ENCODE measurements at regions not wholly inside any gene's neighbourhood (a gene's known extent, or its start where the extent isn't known, plus 50 kb on each side); places are given as distances from the start of the nearest gene placed in this dataset.

GRCh38 chr18:67068608-67069007 is 447.9 kb downstream of the DSEL start:
- H3K27me3 Mint-ChIP-seq (ENCODE audit: insufficient read depth, unreplicated experiment), result no peaks in the 10 kb centered on the region
- ChIA-PET CTCF (no interaction called here), POLR2A (no interaction called here)
- no peaks in the 10 kb centered on the region for H3K9me3 Mint-ChIP-seq (ENCODE audit: unreplicated experiment)
- no peak overlapping the region for H3K27ac Mint-ChIP-seq (ENCODE audit: unreplicated experiment)
- Histone ChIP-seq H3K4me3 (ENCODE audit: low read depth, low read length) (no peak overlapping the region), H3K4me1 (no peaks in the 10 kb centered on the region), H3K27me3 (replicated peaks; ENCODE audit: control insufficient read depth, insufficient read depth, low read length) (no peaks in the 10 kb centered on the region), H3K36me3 (ENCODE audit: control insufficient read depth, insufficient read depth, low read length) (no peaks in the 10 kb centered on the region), H3K9me3 (no peaks in the 10 kb centered on the region)
- intact Hi-C loops (cut with micrococcal nuclease; ENCODE audit: unreplicated experiment), result no loop called here
- H3K4me3 Mint-ChIP-seq (ENCODE audit: unreplicated experiment), result no peak overlapping the region
- TF ChIP-seq, protein P1, sequence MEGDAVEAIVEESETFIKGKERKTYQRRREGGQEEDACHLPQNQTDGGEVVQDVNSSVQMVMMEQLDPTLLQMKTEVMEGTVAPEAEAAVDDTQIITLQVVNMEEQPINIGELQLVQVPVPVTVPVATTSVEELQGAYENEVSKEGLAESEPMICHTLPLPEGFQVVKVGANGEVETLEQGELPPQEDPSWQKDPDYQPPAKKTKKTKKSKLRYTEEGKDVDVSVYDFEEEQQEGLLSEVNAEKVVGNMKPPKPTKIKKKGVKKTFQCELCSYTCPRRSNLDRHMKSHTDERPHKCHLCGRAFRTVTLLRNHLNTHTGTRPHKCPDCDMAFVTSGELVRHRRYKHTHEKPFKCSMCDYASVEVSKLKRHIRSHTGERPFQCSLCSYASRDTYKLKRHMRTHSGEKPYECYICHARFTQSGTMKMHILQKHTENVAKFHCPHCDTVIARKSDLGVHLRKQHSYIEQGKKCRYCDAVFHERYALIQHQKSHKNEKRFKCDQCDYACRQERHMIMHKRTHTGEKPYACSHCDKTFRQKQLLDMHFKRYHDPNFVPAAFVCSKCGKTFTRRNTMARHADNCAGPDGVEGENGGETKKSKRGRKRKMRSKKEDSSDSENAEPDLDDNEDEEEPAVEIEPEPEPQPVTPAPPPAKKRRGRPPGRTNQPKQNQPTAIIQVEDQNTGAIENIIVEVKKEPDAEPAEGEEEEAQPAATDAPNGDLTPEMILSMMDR (IDR thresholded peaks at IDR 0.05; ENCODE audit: insufficient read depth in 1 of 2, low read depth in 1 of 2, low read length in 1 of 2, severe bottlenecking in 1 of 2, unreplicated experiment in 1 of 2), result no peak
- no TSS peak for BruUV-seq (replicated peaks)
- H3K36me3 Mint-ChIP-seq (ENCODE audit: insufficient read depth, unreplicated experiment), result no peaks in the 10 kb centered on the region
- H3K4me1 Mint-ChIP-seq (ENCODE audit: low read depth, unreplicated experiment), result no peaks in the 10 kb centered on the region
- DNase-seq, result no peak

DNA sequence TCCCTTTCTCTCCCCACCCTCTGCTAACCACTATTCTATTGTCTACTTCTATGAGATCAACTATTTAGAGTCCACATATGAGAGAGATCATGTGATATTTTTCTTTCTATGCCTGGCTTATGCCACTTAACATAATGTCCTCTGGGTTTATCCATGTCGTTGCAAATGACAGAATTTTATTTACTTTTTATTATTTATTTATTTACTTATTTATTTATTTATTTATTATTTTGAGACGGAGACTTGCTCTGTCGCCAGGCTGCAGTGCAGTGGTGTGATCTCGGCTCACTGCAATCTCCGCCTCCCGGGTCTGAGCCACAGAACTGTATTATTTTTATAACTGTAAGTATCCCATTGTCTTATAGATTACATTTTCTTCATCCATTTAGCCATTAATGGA is 443.4 kb upstream of the CDH19 start:
- no peak for DNase-seq
- Mint-ChIP-seq H3K27me3 (ENCODE audit: insufficient read depth, unreplicated experiment) (no peaks in the 10 kb centered on the region), H3K4me1 (ENCODE audit: low read depth, unreplicated experiment) (no peaks in the 10 kb centered on the region), H3K9me3 (ENCODE audit: unreplicated experiment) (no peaks in the 10 kb centered on the region), H3K4me3 (ENCODE audit: unreplicated experiment) (no peak overlapping the region), H3K27ac (ENCODE audit: unreplicated experiment) (no peak overlapping the region), H3K36me3 (ENCODE audit: insufficient read depth, unreplicated experiment) (no peaks in the 10 kb centered on the region)
- ChIA-PET CTCF (no interaction called here), POLR2A (no interaction called here)
- BruUV-seq (replicated peaks), result no TSS peak
- H3K4me3 ChIP-seq (ENCODE audit: low read depth, low read length), result no peak overlapping the region
- no peaks in the 10 kb centered on the region for H3K9me3 ChIP-seq
- H3K27me3 ChIP-seq (replicated peaks; ENCODE audit: control insufficient read depth, insufficient read depth, low read length), result no peaks in the 10 kb centered on the region
- no peaks in the 10 kb centered on the region for H3K36me3 ChIP-seq (ENCODE audit: control insufficient read depth, insufficient read depth, low read length)
- intact Hi-C loops (cut with micrococcal nuclease; ENCODE audit: unreplicated experiment), result no loop called here
- H3K4me1 ChIP-seq, result no peaks in the 10 kb centered on the region
- TF ChIP-seq, protein P1 (IDR thresholded peaks at IDR 0.05; ENCODE audit: insufficient read depth in 1 of 2, low read depth in 1 of 2, low read length in 1 of 2, severe bottlenecking in 1 of 2, unreplicated experiment in 1 of 2), result no peak

- no peak for DNase-seq
- intact Hi-C loops (cut with micrococcal nuclease; ENCODE audit: unreplicated experiment), result no loop called here
- Mint-ChIP-seq H3K4me3 (ENCODE audit: unreplicated experiment) (no peak overlapping the region), H3K4me1 (ENCODE audit: low read depth, unreplicated experiment) (no peaks in the 10 kb centered on the region), H3K9me3 (ENCODE audit: unreplicated experiment) (no peaks in the 10 kb centered on the region), H3K27me3 (ENCODE audit: insufficient read depth, unreplicated experiment) (no peaks in the 10 kb centered on the region), H3K36me3 (ENCODE audit: insufficient read depth, unreplicated experiment) (no peaks in the 10 kb centered on the region), H3K27ac (ENCODE audit: unreplicated experiment) (no peak overlapping the region)
- Histone ChIP-seq H3K36me3 (ENCODE audit: control insufficient read depth, insufficient read depth, low read length) (no peaks in the 10 kb centered on the region), H3K4me3 (ENCODE audit: low read depth, low read length) (no peak overlapping the region), H3K27me3 (replicated peaks; ENCODE audit: control insufficient read depth, insufficient read depth, low read length) (no peaks in the 10 kb centered on the region), H3K4me1 (no peaks in the 10 kb centered on the region), H3K9me3 (no peaks in the 10 kb centered on the region)
- CTCF ChIA-PET, result no interaction called here
- BruUV-seq (replicated peaks), result no TSS peak
- POLR2A ChIA-PET, result no interaction called here
- TF ChIP-seq, protein P1 (IDR thresholded peaks at IDR 0.05; ENCODE audit: insufficient read depth in 1 of 2, low read depth in 1 of 2, low read length in 1 of 2, severe bottlenecking in 1 of 2, unreplicated experiment in 1 of 2), result no peak
Measured at GRCh38 chr18:67043276-67043675, 439.4 kb upstream of the CDH19 start.

All from Caco-2 (cell line).